Neural cell (in vitro differentiated cells): ENCODE measurements at regions not wholly inside any gene's neighbourhood (a gene's known extent, or its start where the extent isn't known, plus 50 kb on each side); places are given as distances from the start of the nearest gene placed in this dataset.

ENCODE experiments used
- CTCF ChIP-seq: fragments of 450-650 bp; IDR thresholded peaks from 2 replicates; pipeline ENCODE4 v1.5.1; 2014; ENCODE audit warnings: antibody characterized with exemption, mild to moderate bottlenecking, moderate library complexity; ENCODE audit not compliant: poor library complexity, severe bottlenecking
- EP300 ChIP-seq: fragments of 450-650 bp; conservative IDR thresholded peaks from 2 replicates; pipeline ENCODE4 v1.6.1; 2014; ENCODE audit warnings: antibody characterized with exemption, mild to moderate bottlenecking, moderate library complexity; ENCODE audit not compliant: poor library complexity, severe bottlenecking
- EZH2 ChIP-seq: fragments of 200-600, 300-800 bp; shearing (Covaris generic), sonication (generic); IDR thresholded peaks from 2 replicates; pipeline ENCODE4 v1.6.1; 2014; ENCODE audit warnings: antibody characterized with exemption, low read length, borderline replicate concordance, mild to moderate bottlenecking; ENCODE audit not compliant: insufficient read depth, poor library complexity, severe bottlenecking
- MXI1 ChIP-seq: fragments of 450-650 bp; conservative IDR thresholded peaks from 2 replicates; pipeline ENCODE4 v1.6.1; 2014; ENCODE audit warnings: antibody characterized with exemption, mild to moderate bottlenecking; ENCODE audit not compliant: poor library complexity, severe bottlenecking
- POLR2AphosphoS5 ChIP-seq: IDR thresholded peaks from 2 replicates; pipeline ENCODE4 v1.6.1; 2012
- RAD21 ChIP-seq: fragments of 450-650 bp; conservative IDR thresholded peaks from 2 replicates; pipeline ENCODE4 v1.6.1; 2014; ENCODE audit warnings: antibody characterized with exemption, mild to moderate bottlenecking, moderate library complexity
- REST ChIP-seq: IDR thresholded peaks from 2 replicates; pipeline ENCODE4 v1.6.1; 2012; ENCODE audit warnings: borderline replicate concordance
- SMC3 ChIP-seq: fragments of 450-650 bp; conservative IDR thresholded peaks from 2 replicates; pipeline ENCODE4 v1.6.1; 2014; ENCODE audit warnings: antibody characterized with exemption, mild to moderate bottlenecking, moderate library complexity; ENCODE audit not compliant: poor library complexity

GRCh38 chr6:8664070-8664469 is 228.7 kb upstream of the SLC35B3 start:
- TF ChIP-seq CTCF: no peak
- TF ChIP-seq RAD21: no peak
- TF ChIP-seq REST: no peak
- no peak for TF ChIP-seq POLR2AphosphoS5
- TF ChIP-seq SMC3: no peak
- no peak for TF ChIP-seq MXI1
- TF ChIP-seq EP300: no peak
- TF ChIP-seq EZH2: no peak
